Left hindlimb (tissue), 1 donor: ENCODE measurements at regions not wholly inside any gene's neighbourhood (a gene's known extent, or its start where the extent isn't known, plus 50 kb on each side); places are given as distances from the start of the nearest gene placed in this dataset.
A peak's percentile ranks its signal among the peaks of the same experiment; 100 is the strongest.
"Not testable (repeated sequence)": the region's sequence is repeated elsewhere in the genome, so short reads cannot be mapped to it uniquely, and the experiment has no call there.

ENCODE experiments used
- DNase-seq: peaks from one replicate; pipeline ENCODE4 v3.0.0-alpha.2; 2018

- DNase-seq: no peak
These were observed 107.9 kb upstream of the FAM174B start for GRCh38 chr15:92763459-92763858.

- DNase-seq: not testable (repeated sequence)
These were observed 112.6 kb upstream of the FAM174B start for GRCh38 chr15:92768131-92768530.

GRCh38 chr15:92770641-92771040 is 115.1 kb upstream of the FAM174B start:
- no peak for DNase-seq

GRCh38 chr15:92772061-92772460 is 116.5 kb upstream of the FAM174B start:
- DNase-seq: no peak

GRCh38 chr15:92772626-92773244 is 117.2 kb upstream of the FAM174B start:
- no peak for DNase-seq

- DNase-seq: no peak
These were observed 117.8 kb upstream of the FAM174B start for GRCh38 chr15:92773340-92773739.

GRCh38 chr15:92779874-92780273 is 120.2 kb upstream of the CHD2 start:
- DNase-seq: no peak

- no peak for DNase-seq
These were observed 119.3 kb upstream of the CHD2 start for GRCh38 chr15:92780843-92781242.

GRCh38 chr15:92781925-92782453 is 118.1 kb upstream of the CHD2 start:
- no peak for DNase-seq

- DNase-seq: no peak
These were observed 113.0 kb upstream of the CHD2 start for GRCh38 chr15:92787116-92787515.

- no peak for DNase-seq
These were observed 111.9 kb upstream of the CHD2 start for GRCh38 chr15:92788196-92788595.

- not testable (repeated sequence) for DNase-seq
These were observed 111.3 kb upstream of the CHD2 start for GRCh38 chr15:92788793-92789192.

- DNase-seq: no peak
These were observed 103.9 kb upstream of the CHD2 start for GRCh38 chr15:92796161-92796611.

GRCh38 chr15:92797168-92798052 is 102.7 kb upstream of the CHD2 start:
- no peak for DNase-seq

GRCh38 chr15:92800013-92800412 is 100.1 kb upstream of the CHD2 start:
- no peak for DNase-seq

- not testable (repeated sequence) for DNase-seq
These were observed 99.6 kb upstream of the CHD2 start for GRCh38 chr15:92800416-92801055.

GRCh38 chr15:92801056-92801773 is 98.9 kb upstream of the CHD2 start:
- peak; percentile 41 for DNase-seq

GRCh38 chr15:92801774-92802464 is 98.2 kb upstream of the CHD2 start:
- DNase-seq: no peak

GRCh38 chr15:92803536-92803851 is 96.6 kb upstream of the CHD2 start:
- DNase-seq: no peak

- DNase-seq: peak; percentile 47
These were observed 96.1 kb upstream of the CHD2 start for GRCh38 chr15:92803852-92804609.

- not testable (repeated sequence) for DNase-seq
These were observed 95.6 kb upstream of the CHD2 start for GRCh38 chr15:92804610-92804936.
